ENCODE measurements at regions not wholly inside any gene's neighbourhood (a gene's known extent, or its start where the extent isn't known, plus 50 kb on each side); places are given as distances from the start of the nearest gene placed in this dataset.

GRCh38 chr5:39629946-39630345 lies 205.2 kb upstream of the DAB2 start:
- TF ChIP-seq CTCF (optimal IDR thresholded peaks at IDR 0.05 in 1 of 3, IDR thresholded peaks at IDR 0.05 in 1 of 3, conservative IDR thresholded peaks at IDR 0.05 in 1 of 3; ENCODE audit: extremely low read depth in 1 of 3, insufficient read depth in 2 of 3, low read length in 3 of 3) (no peak), EZH2 (IDR thresholded peaks at IDR 0.05; ENCODE audit: low read length) (no peak)
